Vagina (tissue), 2 donors: ENCODE measurements at regions not wholly inside any gene's neighbourhood (a gene's known extent, or its start where the extent isn't known, plus 50 kb on each side); places are given as distances from the start of the nearest gene placed in this dataset.

Experiments used
- DNase-seq, 2 donors: peaks; one replicate each; pipeline ENCODE4 v3.0.0-alpha.2; 2017; ENCODE audit errors: extremely low spot score in 2 of 2
- H3K27ac ChIP-seq: fragments of 200-600 bp; sonication (generic); one replicate; pipeline ENCODE4 v1.5.1; 2019
- H3K27me3 ChIP-seq: fragments of 200-600 bp; sonication (generic); one replicate; pipeline ENCODE4 v1.5.1; 2019
- H3K36me3 ChIP-seq, 2 donors: fragments of 200-600 bp; sonication (generic); one replicate each; pipeline ENCODE4 v1.5.1; 2017 to 2019
- H3K4me1 ChIP-seq: fragments of 200-600 bp; sonication (generic); one replicate; pipeline ENCODE4 v1.5.1; 2019
- H3K4me3 ChIP-seq, 2 donors: fragments of 200-600 bp; sonication (generic); 1 replicate in 1 of 2; 2 replicates in 1 of 2; pipeline ENCODE4 v1.5.1; 2016 to 2019
- H3K9me3 ChIP-seq: fragments of 200-600 bp; sonication (generic); one replicate; pipeline ENCODE4 v1.5.1; 2019
- POLR2A ChIP-seq, 2 donors: fragments of 450-650 bp; IDR thresholded peaks; one replicate each; pipeline ENCODE4 v1.6.1; 2017; ENCODE audit warnings: antibody characterized with exemption in 2 of 2, mild to moderate bottlenecking in 2 of 2, moderate library complexity in 2 of 2
- POLR2AphosphoS5 ChIP-seq, 2 donors: sonication (generic); formaldehyde crosslinking; IDR thresholded peaks; one replicate each; pipeline ENCODE4 v1.9.0; 2017; ENCODE audit warnings: antibody characterized with exemption in 2 of 2, mild to moderate bottlenecking in 2 of 2, low read depth in 1 of 2; ENCODE audit not compliant: insufficient read depth in 1 of 2
- intact Hi-C: fragments of 100-400 bp; cut with DNase I; formaldehyde crosslinking; loops from one replicate; pipeline ENCODE4 v1.15.1; 2023
- TF ChIP-seq, protein P1 (sequence below), 3 experiments: fragments of 450-650 bp in 2 of 3; fragments of 200-600 bp in 1 of 3; sonication (generic) in 1 of 3; IDR thresholded peaks; one replicate each; pipeline ENCODE4 v1.5.1; 2017 to 2019; ENCODE audit warnings: antibody characterized with exemption in 3 of 3, mild to moderate bottlenecking in 2 of 3, moderate library complexity in 2 of 3

DNA sequence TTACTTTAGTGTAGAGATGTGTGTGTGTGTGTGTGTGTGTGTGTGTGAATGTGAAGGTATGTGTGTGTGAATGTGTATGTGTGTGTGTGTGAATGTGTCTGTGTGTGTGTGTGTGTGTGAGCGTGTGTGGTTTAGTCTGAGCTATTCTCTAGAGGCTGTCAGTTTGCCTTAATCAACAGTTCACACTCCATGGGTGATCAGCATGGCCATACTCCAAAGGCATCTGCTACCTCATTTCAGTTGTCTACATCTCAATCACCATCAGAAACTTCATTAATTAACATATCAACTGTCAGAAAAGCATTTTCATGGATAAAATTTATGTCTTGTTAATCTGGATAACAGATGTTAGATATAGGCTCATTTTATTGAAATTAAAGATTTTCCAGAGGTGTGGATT is 103.1 kb upstream of the PTPN3 start:
- Histone ChIP-seq H3K4me1 (no peaks in the 10 kb centered on the region), H3K4me3 (no peak overlapping the region), H3K27ac (no peak overlapping the region), H3K27me3 (no peaks in the 10 kb centered on the region), H3K9me3 (no peaks in the 10 kb centered on the region), H3K36me3 (no peaks in the 10 kb centered on the region)
- TF ChIP-seq POLR2AphosphoS5 (IDR thresholded peaks at IDR 0.05; ENCODE audit: insufficient read depth in 1 of 2, low read depth in 1 of 2) (no peak), POLR2A (IDR thresholded peaks at IDR 0.05) (no peak)
- TF ChIP-seq, protein P1, sequence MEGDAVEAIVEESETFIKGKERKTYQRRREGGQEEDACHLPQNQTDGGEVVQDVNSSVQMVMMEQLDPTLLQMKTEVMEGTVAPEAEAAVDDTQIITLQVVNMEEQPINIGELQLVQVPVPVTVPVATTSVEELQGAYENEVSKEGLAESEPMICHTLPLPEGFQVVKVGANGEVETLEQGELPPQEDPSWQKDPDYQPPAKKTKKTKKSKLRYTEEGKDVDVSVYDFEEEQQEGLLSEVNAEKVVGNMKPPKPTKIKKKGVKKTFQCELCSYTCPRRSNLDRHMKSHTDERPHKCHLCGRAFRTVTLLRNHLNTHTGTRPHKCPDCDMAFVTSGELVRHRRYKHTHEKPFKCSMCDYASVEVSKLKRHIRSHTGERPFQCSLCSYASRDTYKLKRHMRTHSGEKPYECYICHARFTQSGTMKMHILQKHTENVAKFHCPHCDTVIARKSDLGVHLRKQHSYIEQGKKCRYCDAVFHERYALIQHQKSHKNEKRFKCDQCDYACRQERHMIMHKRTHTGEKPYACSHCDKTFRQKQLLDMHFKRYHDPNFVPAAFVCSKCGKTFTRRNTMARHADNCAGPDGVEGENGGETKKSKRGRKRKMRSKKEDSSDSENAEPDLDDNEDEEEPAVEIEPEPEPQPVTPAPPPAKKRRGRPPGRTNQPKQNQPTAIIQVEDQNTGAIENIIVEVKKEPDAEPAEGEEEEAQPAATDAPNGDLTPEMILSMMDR (IDR thresholded peaks at IDR 0.05): no peak
- no peak for DNase-seq
- intact Hi-C loops: no loop called here

DNA sequence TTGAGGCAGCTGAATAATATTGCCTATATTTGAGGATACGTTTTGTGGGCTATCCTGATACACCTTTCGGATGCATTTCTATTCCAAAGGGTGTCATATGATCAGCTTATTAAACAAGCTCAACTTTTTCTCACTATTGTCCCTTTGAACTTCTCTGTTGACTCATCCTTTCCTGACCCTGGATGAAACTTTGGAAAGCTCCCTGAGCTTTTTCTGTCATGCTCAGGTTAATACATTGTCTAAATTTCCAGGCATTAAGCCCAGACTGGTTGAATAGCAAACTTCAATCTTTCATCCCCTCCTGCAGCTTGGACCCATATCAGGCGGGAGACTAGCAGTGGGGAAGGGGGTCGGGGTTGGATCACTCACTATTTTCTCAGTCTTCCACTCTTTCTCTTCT is 104.9 kb upstream of the PTPN3 start:
- intact Hi-C loops: no loop called here
- Histone ChIP-seq H3K4me1 (no peaks in the 10 kb centered on the region), H3K9me3 (no peaks in the 10 kb centered on the region), H3K27ac (no peak overlapping the region), H3K36me3 (no peaks in the 10 kb centered on the region), H3K4me3 (no peak overlapping the region), H3K27me3 (no peaks in the 10 kb centered on the region)
- no peak for DNase-seq
- TF ChIP-seq, protein P1 (IDR thresholded peaks at IDR 0.05): no peak
- TF ChIP-seq POLR2AphosphoS5 (IDR thresholded peaks at IDR 0.05; ENCODE audit: insufficient read depth in 1 of 2, low read depth in 1 of 2): no peak
- no peak for TF ChIP-seq POLR2A (IDR thresholded peaks at IDR 0.05)

DNA sequence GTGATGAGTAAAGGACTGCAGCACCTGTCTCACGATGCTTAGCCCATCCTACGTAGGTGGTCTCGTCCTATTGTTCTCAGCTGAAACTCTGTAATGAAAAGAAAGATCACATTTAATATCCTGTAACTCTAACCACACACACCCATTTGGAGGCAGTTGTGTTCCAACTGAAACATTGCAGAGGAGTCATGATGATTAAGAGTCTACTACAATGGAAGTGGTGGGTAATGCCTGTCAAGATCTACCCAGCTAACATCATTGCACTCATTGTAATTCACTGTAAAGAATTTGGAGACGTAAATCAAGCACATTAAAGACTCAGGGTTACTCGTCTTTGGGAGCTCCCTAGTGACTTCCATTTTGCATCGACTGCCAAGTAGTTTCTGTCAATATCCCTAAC is 106.0 kb upstream of the PTPN3 start:
- no peaks in the 10 kb centered on the region for H3K27me3 ChIP-seq
- intact Hi-C loops: no loop called here
- TF ChIP-seq, protein P1 (IDR thresholded peaks at IDR 0.05): no peak
- TF ChIP-seq POLR2AphosphoS5 (IDR thresholded peaks at IDR 0.05; ENCODE audit: insufficient read depth in 1 of 2, low read depth in 1 of 2): no peak
- TF ChIP-seq POLR2A (IDR thresholded peaks at IDR 0.05): no peak
- no peaks in the 10 kb centered on the region for H3K36me3 ChIP-seq
- no peak overlapping the region for H3K27ac ChIP-seq
- H3K9me3 ChIP-seq: no peaks in the 10 kb centered on the region
- H3K4me3 ChIP-seq: no peak overlapping the region
- no peaks in the 10 kb centered on the region for H3K4me1 ChIP-seq
- no peak for DNase-seq

DNA sequence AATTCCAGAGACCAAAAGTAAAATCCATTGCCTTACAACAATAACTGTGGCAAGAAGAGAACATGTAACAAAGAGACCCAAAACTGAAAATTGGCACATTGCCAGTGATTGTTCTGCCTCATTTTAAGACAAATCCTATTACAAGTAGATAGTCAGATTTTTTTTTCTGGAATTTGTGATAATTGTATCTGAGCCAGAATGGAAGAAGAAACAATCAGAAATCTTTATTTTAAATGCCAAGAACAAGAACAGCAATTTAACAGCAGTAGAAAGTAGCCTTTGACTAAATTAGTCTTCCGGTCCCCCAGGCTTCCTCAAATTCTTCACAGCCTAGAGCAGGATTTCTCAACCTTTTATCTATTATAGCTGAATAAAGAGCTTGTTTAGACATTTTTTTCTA is 106.7 kb upstream of the PTPN3 start:
- intact Hi-C loops: no loop called here
- Histone ChIP-seq H3K27ac (no peak overlapping the region), H3K36me3 (no peaks in the 10 kb centered on the region), H3K9me3 (no peaks in the 10 kb centered on the region), H3K4me1 (no peaks in the 10 kb centered on the region), H3K27me3 (no peaks in the 10 kb centered on the region), H3K4me3 (no peak overlapping the region)
- TF ChIP-seq POLR2A (IDR thresholded peaks at IDR 0.05) (no peak), POLR2AphosphoS5 (IDR thresholded peaks at IDR 0.05; ENCODE audit: insufficient read depth in 1 of 2, low read depth in 1 of 2) (no peak)
- TF ChIP-seq, protein P1 (IDR thresholded peaks at IDR 0.05): no peak
- no peak for DNase-seq

DNA sequence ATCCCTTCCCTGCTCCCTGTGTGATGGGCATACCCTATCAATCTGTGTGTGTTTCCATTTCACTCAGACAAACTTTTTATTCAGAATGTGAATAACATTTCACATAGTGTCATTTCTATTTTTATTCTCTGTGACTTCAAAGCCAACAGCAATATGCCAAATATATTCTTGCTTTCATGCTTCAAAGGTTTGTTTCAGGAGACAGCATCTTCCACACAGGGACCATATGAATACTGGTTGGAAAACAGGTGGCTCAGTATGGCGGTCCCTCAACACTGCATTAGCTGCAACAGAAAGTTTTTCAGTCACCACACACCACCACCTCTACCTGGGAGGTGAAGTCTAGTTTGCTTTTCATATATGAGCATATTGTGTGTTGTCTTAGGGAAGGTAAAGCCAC is 111.0 kb upstream of the PTPN3 start:
- no peaks in the 10 kb centered on the region for H3K36me3 ChIP-seq
- intact Hi-C loops: no loop called here
- H3K27ac ChIP-seq: no peak overlapping the region
- no peaks in the 10 kb centered on the region for H3K9me3 ChIP-seq
- no peak overlapping the region for H3K4me3 ChIP-seq
- H3K4me1 ChIP-seq: no peaks in the 10 kb centered on the region
- TF ChIP-seq, protein P1 (IDR thresholded peaks at IDR 0.05): no peak
- no peak for TF ChIP-seq POLR2AphosphoS5 (IDR thresholded peaks at IDR 0.05; ENCODE audit: insufficient read depth in 1 of 2, low read depth in 1 of 2)
- no peak for TF ChIP-seq POLR2A (IDR thresholded peaks at IDR 0.05)
- DNase-seq: no peak
- H3K27me3 ChIP-seq: no peaks in the 10 kb centered on the region
